Osteocyte (in vitro differentiated cells): ENCODE measurements at regions not wholly inside any gene's neighbourhood (a gene's known extent, or its start where the extent isn't known, plus 50 kb on each side); places are given as distances from the start of the nearest gene placed in this dataset.
"Not testable (repeated sequence)": the region's sequence is repeated elsewhere in the genome, so short reads cannot be mapped to it uniquely, and the experiment has no call there.

Experiments used
- DNase-seq: peaks from one replicate; pipeline ENCODE4 v3.0.0; 2021; ENCODE audit warnings: mixed read lengths; ENCODE audit not compliant: unreplicated experiment; ENCODE audit errors: extremely low spot score
- H3K27ac Mint-ChIP-seq: one replicate; pipeline ENCODE4 v1.8.0; 2021; ENCODE audit warnings: mild to moderate bottlenecking, mixed read lengths; ENCODE audit not compliant: unreplicated experiment
- H3K27me3 Mint-ChIP-seq: one replicate; pipeline ENCODE4 v1.8.0; 2021; ENCODE audit warnings: mixed read lengths; ENCODE audit not compliant: unreplicated experiment
- H3K36me3 Mint-ChIP-seq: one replicate; pipeline ENCODE4 v1.8.0; 2021; ENCODE audit warnings: mixed read lengths; ENCODE audit not compliant: unreplicated experiment
- H3K4me1 Mint-ChIP-seq: one replicate; pipeline ENCODE4 v1.8.0; 2021; ENCODE audit warnings: mixed read lengths; ENCODE audit not compliant: unreplicated experiment
- H3K4me3 Mint-ChIP-seq: one replicate; pipeline ENCODE4 v1.8.0; 2021; ENCODE audit warnings: mild to moderate bottlenecking, moderate library complexity, mixed read lengths; ENCODE audit not compliant: unreplicated experiment
- H3K9me3 Mint-ChIP-seq: one replicate; pipeline ENCODE4 v1.8.0; 2021; ENCODE audit warnings: mixed read lengths; ENCODE audit not compliant: unreplicated experiment
- TF ChIP-seq, protein P1 (sequence below): fragments of 200-600 bp; sonication (generic); IDR thresholded peaks from 2 replicates; pipeline ENCODE4 v1.5.0; 2021; ENCODE audit warnings: antibody characterized with exemption, mild to moderate bottlenecking, moderate library complexity

DNA sequence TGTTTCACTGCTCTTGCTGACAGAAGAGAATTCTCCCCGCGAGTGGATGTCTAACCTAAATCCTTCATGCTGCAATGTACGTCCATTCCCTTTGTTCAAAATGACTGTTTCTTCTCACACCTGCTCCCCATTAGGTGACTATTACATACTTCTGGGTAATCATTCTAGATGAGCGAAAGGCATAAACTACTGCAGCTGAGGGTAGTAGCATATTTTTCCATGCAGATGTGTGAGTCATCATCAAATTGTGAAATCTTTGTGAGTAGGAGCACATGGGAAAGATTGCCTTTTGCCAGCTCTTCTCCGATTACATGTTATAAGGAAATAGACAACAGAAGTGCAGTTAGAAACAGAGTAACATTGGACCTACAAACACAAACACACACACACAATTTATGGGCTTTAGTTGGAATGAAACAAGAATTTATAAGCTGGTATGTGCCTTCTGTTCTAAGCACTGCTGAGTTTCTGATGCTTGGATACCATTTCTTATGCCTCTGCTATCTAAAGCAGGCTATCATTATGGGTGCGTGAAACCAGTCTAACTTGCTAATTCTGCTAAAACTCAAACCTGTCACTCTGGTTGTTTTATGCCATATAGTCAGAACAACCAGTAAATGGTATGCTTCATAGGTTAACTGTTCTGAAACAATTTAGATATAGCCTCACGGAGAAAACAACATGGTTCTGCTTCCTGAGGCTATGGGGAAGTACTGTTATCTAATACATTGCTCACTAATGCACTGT, 346.9 kb upstream of the PSMD7 start:
- TF ChIP-seq, protein P1, sequence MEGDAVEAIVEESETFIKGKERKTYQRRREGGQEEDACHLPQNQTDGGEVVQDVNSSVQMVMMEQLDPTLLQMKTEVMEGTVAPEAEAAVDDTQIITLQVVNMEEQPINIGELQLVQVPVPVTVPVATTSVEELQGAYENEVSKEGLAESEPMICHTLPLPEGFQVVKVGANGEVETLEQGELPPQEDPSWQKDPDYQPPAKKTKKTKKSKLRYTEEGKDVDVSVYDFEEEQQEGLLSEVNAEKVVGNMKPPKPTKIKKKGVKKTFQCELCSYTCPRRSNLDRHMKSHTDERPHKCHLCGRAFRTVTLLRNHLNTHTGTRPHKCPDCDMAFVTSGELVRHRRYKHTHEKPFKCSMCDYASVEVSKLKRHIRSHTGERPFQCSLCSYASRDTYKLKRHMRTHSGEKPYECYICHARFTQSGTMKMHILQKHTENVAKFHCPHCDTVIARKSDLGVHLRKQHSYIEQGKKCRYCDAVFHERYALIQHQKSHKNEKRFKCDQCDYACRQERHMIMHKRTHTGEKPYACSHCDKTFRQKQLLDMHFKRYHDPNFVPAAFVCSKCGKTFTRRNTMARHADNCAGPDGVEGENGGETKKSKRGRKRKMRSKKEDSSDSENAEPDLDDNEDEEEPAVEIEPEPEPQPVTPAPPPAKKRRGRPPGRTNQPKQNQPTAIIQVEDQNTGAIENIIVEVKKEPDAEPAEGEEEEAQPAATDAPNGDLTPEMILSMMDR, result no peak
- H3K36me3 Mint-ChIP-seq, result no peaks in the 10 kb centered on the region
- H3K27me3 Mint-ChIP-seq, result peaks cover 3% of the 10 kb centered on the region
- H3K4me1 Mint-ChIP-seq, result peaks cover 10% of the 10 kb centered on the region
- no peaks in the 10 kb centered on the region for H3K9me3 Mint-ChIP-seq
- no peak overlapping the region for H3K4me3 Mint-ChIP-seq
- DNase-seq, result no peak
- no peak overlapping the region for H3K27ac Mint-ChIP-seq

DNA sequence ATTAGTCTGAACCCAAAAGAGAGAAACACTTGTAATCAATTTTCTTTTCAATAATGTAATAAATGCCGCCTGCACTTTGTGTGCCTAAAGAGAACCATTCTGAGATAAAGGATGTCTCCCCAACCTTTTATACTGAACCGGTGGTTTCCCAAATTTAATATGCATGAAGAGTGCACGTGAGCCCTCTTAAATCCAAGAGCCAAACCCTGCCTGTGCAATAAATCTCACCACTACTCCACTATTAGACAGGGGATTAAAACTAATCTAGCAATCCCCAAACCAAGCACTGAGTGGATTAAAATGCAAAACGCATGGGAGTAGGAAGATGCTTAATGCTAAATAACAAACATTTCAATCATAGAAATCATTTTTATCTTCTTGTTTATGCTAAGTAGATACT, 351.0 kb upstream of the PSMD7 start:
- Mint-ChIP-seq H3K27me3 (no peaks in the 10 kb centered on the region), H3K4me3 (no peak overlapping the region), H3K9me3 (no peaks in the 10 kb centered on the region), H3K4me1 (peaks cover 4% of the 10 kb centered on the region), H3K27ac (no peak overlapping the region), H3K36me3 (no peaks in the 10 kb centered on the region)
- DNase-seq, result no peak
- TF ChIP-seq, protein P1, result no peak

DNA sequence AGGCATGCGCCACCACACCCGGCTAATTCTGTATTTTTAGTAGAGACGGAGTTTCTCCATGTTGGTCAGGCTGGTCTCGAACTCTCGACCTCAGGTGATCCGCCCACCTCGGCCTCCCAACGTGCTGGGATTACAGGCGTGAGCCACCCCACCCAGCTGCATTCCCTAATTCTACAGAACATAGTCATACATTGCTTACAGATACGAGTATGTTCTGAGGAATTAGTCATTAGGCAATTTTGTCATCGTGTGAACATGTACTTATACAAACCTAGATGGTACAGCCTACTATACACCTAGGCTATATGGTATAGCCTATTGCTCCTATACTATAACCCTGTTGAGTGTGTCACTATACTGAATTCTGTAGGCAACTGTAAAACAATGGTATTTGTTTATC, 353.4 kb upstream of the PSMD7 start:
- H3K4me1 Mint-ChIP-seq, H3K4me3 Mint-ChIP-seq, H3K27ac Mint-ChIP-seq, H3K36me3 Mint-ChIP-seq, DNase-seq, H3K27me3 Mint-ChIP-seq, H3K9me3 Mint-ChIP-seq: not testable (repeated sequence)

DNA sequence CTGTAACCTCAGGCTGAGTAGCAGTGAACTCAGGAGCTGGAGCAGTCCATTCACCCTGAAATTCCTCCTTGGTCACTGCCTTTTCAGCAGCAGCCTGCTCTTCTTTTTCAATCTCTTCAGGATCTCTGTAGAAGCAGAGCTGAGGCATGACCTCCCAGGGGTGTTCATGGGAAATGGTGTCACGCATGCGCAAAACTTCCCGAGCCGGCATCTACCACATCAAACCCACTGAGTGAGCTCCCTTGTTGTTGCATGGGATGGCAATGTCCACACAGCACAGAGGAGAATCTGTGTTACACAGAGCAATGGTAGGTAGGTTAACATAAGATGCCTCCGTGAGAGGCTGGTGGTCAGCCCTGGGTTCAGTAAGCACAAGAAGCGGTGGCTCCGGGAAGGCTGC, 355.8 kb upstream of the PSMD7 start:
- not testable (repeated sequence) for H3K27ac Mint-ChIP-seq, H3K36me3 Mint-ChIP-seq, DNase-seq, H3K9me3 Mint-ChIP-seq, H3K27me3 Mint-ChIP-seq, H3K4me1 Mint-ChIP-seq, H3K4me3 Mint-ChIP-seq

DNA sequence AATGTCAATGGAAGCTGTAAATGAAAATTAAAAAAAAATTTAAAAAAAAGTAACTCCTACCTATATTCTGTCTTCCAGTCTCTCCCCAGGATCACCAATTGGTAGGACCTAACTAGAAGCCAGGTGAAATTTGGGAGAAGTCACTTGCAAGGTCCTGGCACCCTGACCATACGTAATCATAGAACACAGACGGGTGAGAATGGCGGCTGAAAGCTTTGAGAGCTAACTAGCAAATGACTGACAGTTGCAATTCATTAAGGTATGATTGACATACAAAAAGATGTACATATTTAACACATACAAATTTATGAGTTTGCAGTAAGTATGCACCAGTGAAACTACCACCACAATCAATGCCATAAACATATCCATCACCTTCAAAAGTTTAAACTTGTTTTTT, 372.7 kb upstream of the PSMD7 start:
- H3K4me3 Mint-ChIP-seq, result no peak overlapping the region
- H3K4me1 Mint-ChIP-seq, result no peaks in the 10 kb centered on the region
- TF ChIP-seq, protein P1, result no peak
- H3K9me3 Mint-ChIP-seq, result peaks cover 6% of the 10 kb centered on the region
- H3K27me3 Mint-ChIP-seq, result no peaks in the 10 kb centered on the region
- DNase-seq, result no peak
- no peaks in the 10 kb centered on the region for H3K36me3 Mint-ChIP-seq
- H3K27ac Mint-ChIP-seq, result no peak overlapping the region

DNA sequence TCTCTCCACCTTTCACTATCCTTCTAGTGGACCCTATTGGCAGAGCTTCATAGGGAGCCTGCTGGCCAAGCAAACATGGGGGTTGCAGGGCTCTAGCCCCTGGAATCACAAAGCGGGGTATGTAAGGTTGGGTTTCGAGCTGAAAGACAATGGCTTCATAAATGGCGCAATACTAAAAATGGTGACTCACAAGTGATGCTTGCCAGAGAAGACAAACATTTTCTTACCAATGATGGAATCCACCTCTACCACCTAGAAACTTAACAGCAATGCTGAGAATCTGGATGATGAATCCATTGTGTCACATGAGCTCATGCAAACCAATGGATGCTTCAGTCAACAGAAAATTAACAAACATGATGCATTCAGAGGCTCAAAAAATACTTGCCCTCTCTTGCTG, 375.3 kb upstream of the PSMD7 start:
- H3K4me1 Mint-ChIP-seq, result no peaks in the 10 kb centered on the region
- H3K36me3 Mint-ChIP-seq, result no peaks in the 10 kb centered on the region
- no peak overlapping the region for H3K27ac Mint-ChIP-seq
- TF ChIP-seq, protein P1, result no peak
- H3K27me3 Mint-ChIP-seq, result no peaks in the 10 kb centered on the region
- no peak overlapping the region for H3K4me3 Mint-ChIP-seq
- no peaks in the 10 kb centered on the region for H3K9me3 Mint-ChIP-seq
- DNase-seq, result no peak
